ENCODE measurements at regions not wholly inside any gene's neighbourhood (a gene's known extent, or its start where the extent isn't known, plus 50 kb on each side); places are given as distances from the start of the nearest gene placed in this dataset.

DNA sequence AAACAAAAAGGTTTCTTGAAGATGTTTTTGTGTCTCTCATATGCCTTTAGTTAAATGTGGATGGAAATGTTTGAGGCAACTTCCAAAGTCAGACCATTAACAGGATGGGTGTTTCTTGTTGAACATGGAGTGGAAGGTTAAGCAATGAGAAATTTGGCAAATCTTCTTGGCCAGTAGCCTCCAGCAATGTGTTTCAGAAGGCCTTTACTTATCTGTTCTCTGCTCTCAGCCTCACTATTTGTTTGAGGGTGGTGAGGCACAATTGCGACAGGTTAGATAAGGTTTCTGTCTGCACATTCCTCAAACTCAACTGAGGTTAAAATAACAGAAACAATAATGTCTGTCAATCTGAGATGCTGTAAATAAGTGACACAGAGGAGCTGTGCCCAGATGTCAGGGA, 1019.0 kb downstream of the DIAPH3 start:
- TF ChIP-seq TAF1 (CRISPR knock-in tag; IDR thresholded peaks at IDR 0.05) (no peak), YY1 (IDR thresholded peaks at IDR 0.05; ENCODE audit: insufficient read depth, insufficient replicate concordance, low read depth, low read length) (no peak), ZNF724P (CRISPR knock-in tag; IDR thresholded peaks at IDR 0.05; ENCODE audit: borderline replicate concordance) (no peak), BRD4 (CRISPR knock-in tag; IDR thresholded peaks at IDR 0.05) (no peak), CTCF (CRISPR knock-in tag; IDR thresholded peaks at IDR 0.05) (no peak), ZNF232 (CRISPR knock-in tag; IDR thresholded peaks at IDR 0.05; ENCODE audit: borderline replicate concordance) (no peak), TFE3 (CRISPR knock-in tag; IDR thresholded peaks at IDR 0.05) (no peak), SP2 (CRISPR knock-in tag; IDR thresholded peaks at IDR 0.05) (no peak), MAFF (IDR thresholded peaks at IDR 0.05; ENCODE audit: low read depth, low read length) (no peak), AGO1 (IDR thresholded peaks at IDR 0.05; ENCODE audit: low read depth, low read length, poor library complexity, severe bottlenecking) (no peak), HDAC2 (CRISPR knock-in tag; IDR thresholded peaks at IDR 0.05) (no peak)
- TF ChIP-seq, protein P1, sequence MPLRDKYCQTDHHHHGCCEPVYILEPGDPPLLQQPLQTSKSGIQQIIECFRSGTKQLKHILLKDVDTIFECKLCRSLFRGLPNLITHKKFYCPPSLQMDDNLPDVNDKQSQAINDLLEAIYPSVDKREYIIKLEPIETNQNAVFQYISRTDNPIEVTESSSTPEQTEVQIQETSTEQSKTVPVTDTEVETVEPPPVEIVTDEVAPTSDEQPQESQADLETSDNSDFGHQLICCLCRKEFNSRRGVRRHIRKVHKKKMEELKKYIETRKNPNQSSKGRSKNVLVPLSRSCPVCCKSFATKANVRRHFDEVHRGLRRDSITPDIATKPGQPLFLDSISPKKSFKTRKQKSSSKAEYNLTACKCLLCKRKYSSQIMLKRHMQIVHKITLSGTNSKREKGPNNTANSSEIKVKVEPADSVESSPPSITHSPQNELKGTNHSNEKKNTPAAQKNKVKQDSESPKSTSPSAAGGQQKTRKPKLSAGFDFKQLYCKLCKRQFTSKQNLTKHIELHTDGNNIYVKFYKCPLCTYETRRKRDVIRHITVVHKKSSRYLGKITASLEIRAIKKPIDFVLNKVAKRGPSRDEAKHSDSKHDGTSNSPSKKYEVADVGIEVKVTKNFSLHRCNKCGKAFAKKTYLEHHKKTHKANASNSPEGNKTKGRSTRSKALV (CRISPR knock-in tag; IDR thresholded peaks at IDR 0.05), result no peak
- TF ChIP-seq, protein P2, sequence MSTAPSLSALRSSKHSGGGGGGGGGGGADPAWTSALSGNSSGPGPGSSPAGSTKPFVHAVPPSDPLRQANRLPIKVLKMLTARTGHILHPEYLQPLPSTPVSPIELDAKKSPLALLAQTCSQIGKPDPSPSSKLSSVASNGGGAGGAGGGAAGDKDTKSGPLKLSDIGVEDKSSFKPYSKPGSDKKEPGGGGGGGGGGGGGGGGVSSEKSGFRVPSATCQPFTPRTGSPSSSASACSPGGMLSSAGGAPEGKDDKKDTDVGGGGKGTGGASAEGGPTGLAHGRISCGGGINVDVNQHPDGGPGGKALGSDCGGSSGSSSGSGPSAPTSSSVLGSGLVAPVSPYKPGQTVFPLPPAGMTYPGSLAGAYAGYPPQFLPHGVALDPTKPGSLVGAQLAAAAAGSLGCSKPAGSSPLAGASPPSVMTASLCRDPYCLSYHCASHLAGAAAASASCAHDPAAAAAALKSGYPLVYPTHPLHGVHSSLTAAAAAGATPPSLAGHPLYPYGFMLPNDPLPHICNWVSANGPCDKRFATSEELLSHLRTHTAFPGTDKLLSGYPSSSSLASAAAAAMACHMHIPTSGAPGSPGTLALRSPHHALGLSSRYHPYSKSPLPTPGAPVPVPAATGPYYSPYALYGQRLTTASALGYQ (CRISPR knock-in tag; IDR thresholded peaks at IDR 0.05), result no peak
- TF ChIP-seq, protein P3, sequence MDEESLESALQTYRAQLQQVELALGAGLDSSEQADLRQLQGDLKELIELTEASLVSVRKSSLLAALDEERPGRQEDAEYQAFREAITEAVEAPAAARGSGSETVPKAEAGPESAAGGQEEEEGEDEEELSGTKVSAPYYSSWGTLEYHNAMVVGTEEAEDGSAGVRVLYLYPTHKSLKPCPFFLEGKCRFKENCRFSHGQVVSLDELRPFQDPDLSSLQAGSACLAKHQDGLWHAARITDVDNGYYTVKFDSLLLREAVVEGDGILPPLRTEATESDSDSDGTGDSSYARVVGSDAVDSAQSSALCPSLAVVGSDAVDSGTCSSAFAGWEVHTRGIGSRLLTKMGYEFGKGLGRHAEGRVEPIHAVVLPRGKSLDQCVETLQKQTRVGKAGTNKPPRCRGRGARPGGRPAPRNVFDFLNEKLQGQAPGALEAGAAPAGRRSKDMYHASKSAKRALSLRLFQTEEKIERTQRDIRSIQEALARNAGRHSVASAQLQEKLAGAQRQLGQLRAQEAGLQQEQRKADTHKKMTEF (CRISPR knock-in tag; IDR thresholded peaks at IDR 0.05), result no peak

Data from HepG2 (cell line).